Peyer's patch (tissue), 4 donors: ENCODE measurements at regions not wholly inside any gene's neighbourhood (a gene's known extent, or its start where the extent isn't known, plus 50 kb on each side); places are given as distances from the start of the nearest gene placed in this dataset.

ENCODE experiments used
- DNase-seq, 3 donors: peaks; one replicate each; pipeline ENCODE4 v3.0.0-alpha.2; 2017 to 2019
- H3K27ac ChIP-seq, 4 donors: fragments of 200-600 bp; sonication (generic); one replicate each; pipeline ENCODE4 v1.5.1; 2016 to 2019
- H3K27me3 ChIP-seq, 2 donors: fragments of 200-600 bp; sonication (generic); one replicate each; pipeline ENCODE4 v1.5.1; 2019
- H3K36me3 ChIP-seq, 3 donors: fragments of 200-600 bp; sonication (generic); one replicate each; pipeline ENCODE4 v1.5.1; 2016 to 2019
- H3K4me1 ChIP-seq, 4 donors: fragments of 200-600 bp; sonication (generic); one replicate each; pipeline ENCODE4 v1.5.1; 2016 to 2019
- H3K4me3 ChIP-seq, 4 donors: fragments of 200-600 bp; sonication (generic); 1 replicate in 3 of 4; 2 replicates in 1 of 4; pipeline ENCODE4 v1.5.1; 2016 to 2019; ENCODE audit warnings: mild to moderate bottlenecking in 1 of 4
- H3K9me3 ChIP-seq, 4 donors: fragments of 200-600 bp; sonication (generic); one replicate each; pipeline ENCODE4 v1.5.1; 2016 to 2019; ENCODE audit warnings: mild to moderate bottlenecking in 1 of 4
- CTCF ChIP-seq, 6 experiments: fragments of 450-650 bp in 4 of 6; fragments of 200-600 bp in 2 of 6; sonication (generic) in 1 of 6; IDR thresholded peaks; one replicate each; pipeline ENCODE4 v1.5.1; 2017 to 2019; ENCODE audit warnings: antibody characterized with exemption in 6 of 6, mild to moderate bottlenecking in 3 of 6, moderate library complexity in 1 of 6
- POLR2A ChIP-seq, 2 donors: fragments of 450-650 bp; IDR thresholded peaks; one replicate each; pipeline ENCODE4 v1.5.1; 2017; ENCODE audit warnings: antibody characterized with exemption in 2 of 2, mild to moderate bottlenecking in 2 of 2, moderate library complexity in 2 of 2

GRCh38 chr5:3181671-3182070 is 414.0 kb upstream of the IRX1 start:
- Histone ChIP-seq H3K4me1 (no peaks in the 10 kb centered on the region), H3K27ac (no peak overlapping the region), H3K9me3 (no peaks in the 10 kb centered on the region), H3K4me3 (no peak overlapping the region), H3K36me3 (no peaks in the 10 kb centered on the region), H3K27me3 (no peaks in the 10 kb centered on the region)
- TF ChIP-seq POLR2A (IDR thresholded peaks at IDR 0.05) (no peak), CTCF (IDR thresholded peaks at IDR 0.05) (no peak)
- DNase-seq, result no peak

GRCh38 chr5:3180636-3181035 is 415.0 kb upstream of the IRX1 start:
- Histone ChIP-seq H3K27me3 (no peaks in the 10 kb centered on the region), H3K27ac (no peak overlapping the region), H3K4me1 (no peaks in the 10 kb centered on the region), H3K4me3 (no peak overlapping the region), H3K9me3 (no peaks in the 10 kb centered on the region), H3K36me3 (no peaks in the 10 kb centered on the region)
- TF ChIP-seq POLR2A (IDR thresholded peaks at IDR 0.05), result no peak
- DNase-seq, result no peak

GRCh38 chr5:3179220-3179619 is 416.4 kb upstream of the IRX1 start:
- Histone ChIP-seq H3K27me3 (no peaks in the 10 kb centered on the region), H3K9me3 (no peaks in the 10 kb centered on the region), H3K4me3 (no peak overlapping the region), H3K4me1 (no peaks in the 10 kb centered on the region), H3K36me3 (no peaks in the 10 kb centered on the region), H3K27ac (no peak overlapping the region)
- DNase-seq, result no peak
- TF ChIP-seq POLR2A (IDR thresholded peaks at IDR 0.05) (no peak), CTCF (IDR thresholded peaks at IDR 0.05) (no peak)

- no peaks in the 10 kb centered on the region for H3K36me3 ChIP-seq
- H3K4me3 ChIP-seq, result no peak overlapping the region
- no peaks in the 10 kb centered on the region for H3K27me3 ChIP-seq
- DNase-seq, result no peak
- TF ChIP-seq CTCF (IDR thresholded peaks at IDR 0.05) (no peak), POLR2A (IDR thresholded peaks at IDR 0.05) (no peak)
- H3K4me1 ChIP-seq, result no peaks in the 10 kb centered on the region
- H3K9me3 ChIP-seq, result no peaks in the 10 kb centered on the region
- H3K27ac ChIP-seq, result no peak overlapping the region
Measured at GRCh38 chr5:3177338-3177737, 418.3 kb upstream of the IRX1 start.

GRCh38 chr5:3175416-3175815 is 420.2 kb upstream of the IRX1 start:
- no peak overlapping the region for H3K27ac ChIP-seq
- no peak for TF ChIP-seq CTCF (IDR thresholded peaks at IDR 0.05)
- no peak for TF ChIP-seq POLR2A (IDR thresholded peaks at IDR 0.05)

GRCh38 chr5:3167473-3167872 is 416.0 kb upstream of the IRX2 start:
- H3K9me3 ChIP-seq, result peaks cover 0 to 3% (median 0%) of the 10 kb centered on the region in 4 donors
- no peak overlapping the region for H3K27ac ChIP-seq
- TF ChIP-seq CTCF (IDR thresholded peaks at IDR 0.05), result no peak
- no peak for TF ChIP-seq POLR2A (IDR thresholded peaks at IDR 0.05)
- H3K4me3 ChIP-seq, result no peak overlapping the region
- H3K27me3 ChIP-seq, result no peaks in the 10 kb centered on the region
- no peak for DNase-seq
- no peaks in the 10 kb centered on the region for H3K4me1 ChIP-seq
- H3K36me3 ChIP-seq, result no peaks in the 10 kb centered on the region

More at GRCh38 chr5:3175416-3175815, 420.2 kb upstream of the IRX1 start:
- no peak for DNase-seq
- Histone ChIP-seq H3K9me3 (no peaks in the 10 kb centered on the region), H3K4me1 (no peaks in the 10 kb centered on the region), H3K4me3 (no peak overlapping the region), H3K27me3 (no peaks in the 10 kb centered on the region), H3K36me3 (no peaks in the 10 kb centered on the region)
